SK-N-SH (cell line): ENCODE measurements at regions not wholly inside any gene's neighbourhood (a gene's known extent, or its start where the extent isn't known, plus 50 kb on each side); places are given as distances from the start of the nearest gene placed in this dataset.

Source experiments
- CTCF ChIP-seq: fragments of 200-600 bp; sonication (generic); IDR thresholded peaks from 2 replicates; pipeline ENCODE4 v1.6.1; 2017; ENCODE audit warnings: antibody characterized with exemption, mild to moderate bottlenecking, moderate library complexity
- EP300 ChIP-seq, 2 experiments: IDR thresholded peaks; 2 replicates each; pipeline versions ENCODE4 v1.4.0 to v1.6.1; 2012; ENCODE audit warnings: borderline replicate concordance in 1 of 2, low read depth in 1 of 2, low read length in 1 of 2
- EZH2phosphoT487 ChIP-seq: fragments of 200-600 bp; sonication (generic); IDR thresholded peaks from 2 replicates; pipeline ENCODE4 v1.6.1; 2017; ENCODE audit warnings: low read depth, mixed run types, mild to moderate bottlenecking, antibody characterized with exemption, moderate library complexity, borderline replicate concordance
- JUND ChIP-seq: IDR thresholded peaks from 2 replicates; pipeline ENCODE4 v1.4.0; 2012
- MAX ChIP-seq: IDR thresholded peaks from 2 replicates; pipeline ENCODE4 v1.4.0; 2012; ENCODE audit warnings: low read depth
- RCOR1 ChIP-seq: fragments of 150-350 bp; IDR thresholded peaks from 2 replicates; pipeline ENCODE4 v1.6.1; 2017; ENCODE audit warnings: antibody characterized with exemption, low read length
- REST ChIP-seq: IDR thresholded peaks from 2 replicates; pipeline ENCODE4 v1.6.1; 2012; ENCODE audit warnings: mild to moderate bottlenecking, low read depth, low read length, moderate library complexity
- RFX5 ChIP-seq: IDR thresholded peaks from 2 replicates; pipeline ENCODE4 v1.6.1; 2012; ENCODE audit warnings: mild to moderate bottlenecking, improper control_type of control experiment, low read length
- SMC3 ChIP-seq: IDR thresholded peaks from 2 replicates; pipeline ENCODE4 v1.6.1; 2012; ENCODE audit warnings: low read depth, low read length, improper control_type of control experiment
- TEAD4 ChIP-seq: IDR thresholded peaks from 2 replicates; pipeline ENCODE4 v1.4.0; 2012; ENCODE audit warnings: mild to moderate bottlenecking, borderline replicate concordance; ENCODE audit not compliant: insufficient read depth
- YY1 ChIP-seq: IDR thresholded peaks from 2 replicates; pipeline ENCODE4 v1.4.0; 2012; ENCODE audit warnings: low read depth, mild to moderate bottlenecking

- TF ChIP-seq MAX (no peak), CTCF (no peak), REST (no peak), SMC3 (no peak), EZH2phosphoT487 (no peak), TEAD4 (no peak), RFX5 (no peak), EP300 (IDR thresholded peaks at IDR 0.05; ENCODE audit: borderline replicate concordance in 1 of 2, low read depth in 1 of 2, low read length in 1 of 2) (no peak), JUND (peak; percentile 15; the same call in 1 of the 2 replicates), YY1 (no peak), RCOR1 (no peak)
Observed at GRCh38 chr11:27912916-27913315, 195.0 kb downstream of the KIF18A start.
